ENCODE measurements at regions not wholly inside any gene's neighbourhood (a gene's known extent, or its start where the extent isn't known, plus 50 kb on each side); places are given as distances from the start of the nearest gene placed in this dataset.
"Not testable (repeated sequence)": the region's sequence is repeated elsewhere in the genome, so short reads cannot be mapped to it uniquely, and the experiment has no call there.

DNA sequence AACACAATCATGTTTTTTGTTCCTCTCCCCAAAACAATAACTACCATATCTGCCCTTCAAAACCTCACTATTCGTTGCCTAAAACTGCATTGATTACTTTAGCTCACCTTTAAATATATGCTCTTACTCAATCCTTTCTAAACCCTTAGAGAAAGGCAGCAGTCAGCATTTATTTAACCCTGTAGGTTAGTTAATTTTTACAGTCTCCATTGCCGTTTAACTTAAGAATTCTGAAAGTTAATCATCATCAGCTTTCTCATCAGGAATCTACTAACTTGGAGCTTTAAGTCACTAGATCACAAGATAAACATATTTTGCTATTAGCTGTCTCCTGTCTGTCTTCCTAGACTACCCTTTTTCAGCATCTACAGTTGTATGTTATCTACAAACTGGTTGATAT lies 991.9 kb downstream of the EPHA7 start:
- Histone ChIP-seq H3K4me3 (no peak overlapping the region), H3K27ac (no peak overlapping the region)
- DNase-seq (ENCODE audit: low spot score), result no peak
- TF ChIP-seq, protein P1, sequence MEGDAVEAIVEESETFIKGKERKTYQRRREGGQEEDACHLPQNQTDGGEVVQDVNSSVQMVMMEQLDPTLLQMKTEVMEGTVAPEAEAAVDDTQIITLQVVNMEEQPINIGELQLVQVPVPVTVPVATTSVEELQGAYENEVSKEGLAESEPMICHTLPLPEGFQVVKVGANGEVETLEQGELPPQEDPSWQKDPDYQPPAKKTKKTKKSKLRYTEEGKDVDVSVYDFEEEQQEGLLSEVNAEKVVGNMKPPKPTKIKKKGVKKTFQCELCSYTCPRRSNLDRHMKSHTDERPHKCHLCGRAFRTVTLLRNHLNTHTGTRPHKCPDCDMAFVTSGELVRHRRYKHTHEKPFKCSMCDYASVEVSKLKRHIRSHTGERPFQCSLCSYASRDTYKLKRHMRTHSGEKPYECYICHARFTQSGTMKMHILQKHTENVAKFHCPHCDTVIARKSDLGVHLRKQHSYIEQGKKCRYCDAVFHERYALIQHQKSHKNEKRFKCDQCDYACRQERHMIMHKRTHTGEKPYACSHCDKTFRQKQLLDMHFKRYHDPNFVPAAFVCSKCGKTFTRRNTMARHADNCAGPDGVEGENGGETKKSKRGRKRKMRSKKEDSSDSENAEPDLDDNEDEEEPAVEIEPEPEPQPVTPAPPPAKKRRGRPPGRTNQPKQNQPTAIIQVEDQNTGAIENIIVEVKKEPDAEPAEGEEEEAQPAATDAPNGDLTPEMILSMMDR (IDR thresholded peaks at IDR 0.05), result no peak

DNA sequence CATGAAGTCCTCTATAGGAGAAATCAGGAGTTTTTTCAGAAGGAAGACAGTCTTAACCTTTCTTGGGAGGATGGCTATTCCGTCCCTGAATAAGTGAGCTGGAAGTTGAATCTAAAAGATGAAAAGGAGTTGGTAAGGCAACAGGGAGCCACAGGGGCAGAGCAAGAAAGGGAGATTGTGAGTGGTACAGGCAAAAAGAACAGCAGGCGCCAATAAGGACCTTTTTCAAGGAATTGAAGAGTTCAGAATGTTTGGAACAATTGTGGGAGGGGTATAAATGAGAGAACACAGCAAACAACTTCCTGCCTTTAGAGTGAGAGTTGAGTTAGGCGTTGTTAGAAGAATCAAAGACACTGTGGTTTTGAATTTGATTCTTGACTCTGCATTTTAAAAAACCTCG lies 1003.7 kb downstream of the EPHA7 start:
- H3K4me3 ChIP-seq, result no peak overlapping the region
- TF ChIP-seq, protein P1 (IDR thresholded peaks at IDR 0.05), result no peak
- H3K27ac ChIP-seq, result no peak overlapping the region
- DNase-seq (ENCODE audit: low spot score), result no peak

DNA sequence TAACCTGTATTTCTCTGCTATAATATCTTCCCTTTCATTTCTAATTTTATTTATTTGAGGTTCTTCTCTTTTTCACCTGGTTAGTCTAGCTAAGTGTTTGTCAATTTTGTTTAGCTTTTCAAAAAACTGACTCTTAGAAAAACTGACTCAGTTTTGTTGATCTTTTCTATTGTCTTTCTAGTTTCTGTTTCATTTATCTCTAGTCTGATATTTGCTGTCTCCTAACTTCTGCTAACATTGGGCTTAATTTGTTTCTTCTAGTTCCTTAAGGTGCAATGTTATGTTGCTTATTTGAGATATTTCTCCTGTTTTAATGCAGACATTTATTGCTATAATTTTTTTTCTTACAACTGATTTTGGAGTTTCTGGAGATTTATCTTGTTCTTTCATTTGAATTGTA lies 1011.0 kb downstream of the EPHA7 start:
- Histone ChIP-seq H3K27ac (no peak overlapping the region), H3K4me3 (no peak overlapping the region)
- TF ChIP-seq, protein P1 (IDR thresholded peaks at IDR 0.05), result no peak
- DNase-seq (ENCODE audit: low spot score), result no peak

DNA sequence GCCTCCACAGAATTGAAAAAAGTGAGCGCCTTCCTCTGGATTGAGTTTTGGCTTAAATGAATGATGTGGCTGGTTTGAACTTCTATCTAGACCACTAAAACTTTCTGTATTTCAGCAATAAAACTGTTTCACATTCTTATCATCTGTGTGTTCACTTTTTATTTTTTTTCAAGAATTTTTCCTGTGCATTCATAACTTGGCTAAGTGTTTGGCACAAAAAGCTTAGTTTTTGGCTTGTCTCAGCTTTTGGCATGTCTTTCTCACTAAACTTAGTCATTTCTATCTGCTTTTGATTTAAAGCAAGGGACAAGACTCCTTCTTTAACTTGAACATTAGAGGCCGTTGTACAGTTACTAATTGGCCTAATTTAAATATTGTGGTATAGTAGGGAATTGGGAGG lies 1015.1 kb downstream of the EPHA7 start:
- DNase-seq (ENCODE audit: low spot score), result no peak
- H3K27ac ChIP-seq, result no peak overlapping the region
- H3K4me3 ChIP-seq, result no peak overlapping the region
- TF ChIP-seq, protein P1 (IDR thresholded peaks at IDR 0.05), result no peak

DNA sequence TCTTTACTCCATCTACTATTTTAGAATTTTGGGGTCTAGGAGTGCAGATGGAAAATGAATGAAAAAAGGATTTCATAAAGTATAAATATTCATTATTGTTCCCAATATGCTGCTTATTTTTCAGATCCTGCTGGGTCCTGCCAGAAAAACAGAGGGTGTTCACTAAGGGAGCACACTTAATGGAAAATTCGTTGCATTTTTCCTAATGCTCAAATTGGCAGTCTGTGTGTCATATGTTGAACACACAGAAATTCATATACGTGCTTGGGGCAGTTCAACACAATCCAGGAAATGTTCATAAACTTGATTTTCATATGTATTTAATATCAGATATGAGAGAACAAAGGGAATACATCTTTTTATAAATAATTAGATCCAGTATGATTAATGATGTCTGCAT lies 1019.4 kb downstream of the EPHA7 start:
- no peak overlapping the region for H3K4me3 ChIP-seq
- DNase-seq (ENCODE audit: low spot score), result no peak
- no peak overlapping the region for H3K27ac ChIP-seq
- TF ChIP-seq, protein P1 (IDR thresholded peaks at IDR 0.05), result no peak

DNA sequence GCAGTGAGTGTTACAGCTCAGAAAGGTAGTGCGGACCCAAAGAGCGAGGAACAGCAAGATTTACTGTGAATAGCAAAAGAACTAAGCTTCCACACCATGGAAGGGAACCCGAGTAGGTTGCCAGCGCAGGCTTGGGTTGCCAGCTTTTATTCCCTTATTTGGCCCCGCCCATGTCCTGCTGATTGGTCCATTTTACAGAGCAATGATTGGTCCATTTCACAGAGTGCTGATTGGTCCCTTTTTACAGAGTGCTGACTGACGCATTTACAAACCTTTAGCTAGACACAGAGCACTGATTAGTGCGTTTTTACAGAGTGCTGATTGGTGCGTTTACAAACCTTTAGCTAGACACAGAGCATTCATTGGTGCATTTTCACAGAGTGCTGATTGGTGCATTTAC lies 1030.7 kb downstream of the EPHA7 start:
- not testable (repeated sequence) for H3K27ac ChIP-seq; DNase-seq (ENCODE audit: low spot score); H3K4me3 ChIP-seq

DNA sequence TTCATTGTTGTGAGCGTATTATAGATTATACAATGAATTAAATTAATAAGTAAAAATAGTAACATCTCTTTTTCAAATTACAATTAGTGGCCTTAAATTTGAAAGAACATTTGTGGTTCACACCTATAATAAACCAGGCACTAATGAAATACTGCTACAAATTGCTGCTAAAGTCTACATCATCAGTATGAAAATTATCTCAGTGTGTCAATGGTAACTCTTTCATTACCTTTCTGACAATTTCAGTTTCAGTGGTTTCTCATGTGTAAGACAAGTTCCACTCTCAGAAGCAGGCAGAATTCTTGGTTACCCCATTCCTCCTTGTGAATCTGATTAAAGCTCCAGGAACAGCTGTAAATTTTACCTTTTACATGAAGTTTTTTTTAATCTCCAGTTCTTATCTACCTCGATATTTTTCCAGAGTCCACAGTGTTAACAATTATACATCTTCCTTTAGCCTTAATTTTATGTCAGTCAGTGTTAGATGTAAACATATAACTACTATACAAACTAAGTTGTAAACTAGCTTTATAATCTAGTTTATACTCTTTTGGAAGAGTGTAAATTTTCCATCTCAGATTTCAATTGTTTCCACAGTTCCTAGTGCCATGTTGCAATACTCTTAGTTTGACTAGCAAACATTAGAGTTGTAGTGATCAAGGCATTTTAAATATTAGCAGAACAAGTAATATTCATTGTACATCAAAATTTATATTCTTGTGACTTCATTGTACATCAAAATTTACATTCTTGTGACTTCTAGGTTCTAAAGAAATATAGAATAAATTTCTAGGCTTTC lies 1038.4 kb downstream of the EPHA7 start:
- Histone ChIP-seq H3K4me3 (no peak overlapping the region), H3K27ac (no peak overlapping the region)
- TF ChIP-seq, protein P1 (IDR thresholded peaks at IDR 0.05), result no peak
- DNase-seq (ENCODE audit: low spot score), result no peak
